HEK293 (cell line): ENCODE measurements at regions not wholly inside any gene's neighbourhood (a gene's known extent, or its start where the extent isn't known, plus 50 kb on each side); places are given as distances from the start of the nearest gene placed in this dataset.

ENCODE experiments used
- CTCF ChIA-PET: fragments of 350-600 bp; formaldehyde crosslinking; extraction: SDS; loops from one replicate; lab custom pipeline; 2021; ENCODE audit warnings: antibody characterized with exemption; lab: Yijun Ruan, JAX
- POLR2A ChIA-PET: fragments of 300-600 bp; formaldehyde crosslinking; extraction: SDS; loops from one replicate; lab custom pipeline; 2020; ENCODE audit warnings: antibody characterized with exemption, inconsistent platforms; lab: Yijun Ruan, JAX
- H3K27ac ChIP-seq: fragments of 200-500 bp; sonication (Bioruptor generic); 2 replicates; pipeline ENCODE4 v1.5.1; 2014; ENCODE audit warnings: low read depth, low read length, control low read depth, inconsistent platforms; ENCODE audit errors: extremely low read depth
- H3K36me3 ChIP-seq, 2 experiments: fragments of 200-500 bp in 1 of 2; sonication (Bioruptor generic) in 1 of 2; 1 replicate in 1 of 2; 2 replicates in 1 of 2; pipeline ENCODE4 v1.5.1; 2014 to 2017; ENCODE audit warnings: inconsistent platforms in 2 of 2, low read length in 2 of 2; ENCODE audit not compliant: control insufficient read depth in 2 of 2, insufficient read depth in 1 of 2
- H3K4me1 ChIP-seq: fragments of 200-500 bp; sonication (Bioruptor generic); 2 replicates; pipeline ENCODE4 v1.5.1; 2014; ENCODE audit warnings: mild to moderate bottlenecking, low read length, inconsistent platforms; ENCODE audit not compliant: control insufficient read depth, insufficient read depth
- H3K4me3 ChIP-seq: 2 replicates; pipeline ENCODE4 v1.5.1; 2011; ENCODE audit warnings: low read depth, mild to moderate bottlenecking, control low read depth, low read length, moderate library complexity
- H3K9me3 ChIP-seq: fragments of 200-500 bp; sonication (Bioruptor generic); 2 replicates; pipeline ENCODE4 v1.5.1; 2014; ENCODE audit warnings: low read depth, low read length, inconsistent platforms; ENCODE audit not compliant: control insufficient read depth, insufficient read depth
- HOXC10 ChIP-seq: sonication (generic); formaldehyde crosslinking; IDR thresholded peaks from 2 replicates; pipeline ENCODE4 v1.8.1; 2023; ENCODE audit warnings: mild to moderate bottlenecking, missing genetic modification reagents
- KLF7 ChIP-seq: fragments of 450-650 bp; formaldehyde crosslinking; IDR thresholded peaks from 2 replicates; pipeline ENCODE4 v1.5.1; 2016; ENCODE audit warnings: missing biosample characterization, missing genetic modification characterization, borderline replicate concordance
- KLF9 ChIP-seq: fragments of 450-650 bp; formaldehyde crosslinking; IDR thresholded peaks from 2 replicates; pipeline ENCODE4 v1.5.1; 2016; ENCODE audit warnings: missing biosample characterization, missing genetic modification characterization, low read depth
- SETDB1 ChIP-seq: IDR thresholded peaks from one replicate; pipeline ENCODE4 v1.6.1; 2017; ENCODE audit warnings: mild to moderate bottlenecking, low read length, moderate library complexity, mixed read lengths; ENCODE audit not compliant: insufficient read length
- TRIM28 ChIP-seq: IDR thresholded peaks from 2 replicates; pipeline ENCODE4 v1.6.1; 2011; ENCODE audit warnings: low read length, control low read depth, borderline replicate concordance
- WT1 ChIP-seq: fragments of 450-650 bp; formaldehyde crosslinking; IDR thresholded peaks from 2 replicates; pipeline ENCODE4 v1.5.1; 2016; ENCODE audit warnings: missing biosample characterization, missing genetic modification characterization
- ZBTB48 ChIP-seq: fragments of 450-650 bp; formaldehyde crosslinking; IDR thresholded peaks from 2 replicates; pipeline ENCODE4 v1.5.1; 2016; ENCODE audit warnings: missing biosample characterization, missing genetic modification characterization
- ZFHX2 ChIP-seq: fragments of 450-650 bp; formaldehyde crosslinking; conservative IDR thresholded peaks from 2 replicates; pipeline ENCODE4 v1.5.1; 2016; ENCODE audit warnings: missing biosample characterization, missing genetic modification characterization
- ZNF184 ChIP-seq: fragments of 450-650 bp; IDR thresholded peaks from 2 replicates; pipeline ENCODE4 v1.5.1; 2018; ENCODE audit warnings: missing biosample characterization, mild to moderate bottlenecking, missing genetic modification characterization
- ZNF202 ChIP-seq: fragments of 450-650 bp; formaldehyde crosslinking; IDR thresholded peaks from 2 replicates; pipeline ENCODE4 v1.5.1; 2016; ENCODE audit warnings: missing biosample characterization, missing genetic modification characterization, borderline replicate concordance
- ZNF558 ChIP-seq: fragments of 450-650 bp; formaldehyde crosslinking; IDR thresholded peaks from 2 replicates; pipeline ENCODE4 v1.5.1; 2016; ENCODE audit warnings: missing biosample characterization, missing genetic modification characterization
- ZNF585B ChIP-seq: fragments of 450-650 bp; formaldehyde crosslinking; IDR thresholded peaks from 2 replicates; pipeline ENCODE4 v1.5.1; 2016; ENCODE audit warnings: missing biosample characterization, missing genetic modification characterization
- ZNF830 ChIP-seq: fragments of 450-650 bp; IDR thresholded peaks from 2 replicates; pipeline ENCODE4 v1.5.0; 2018; ENCODE audit warnings: missing biosample characterization, missing genetic modification characterization, low read depth, mild to moderate bottlenecking, moderate library complexity
- TF ChIP-seq, protein P1 (sequence below): fragments of 450-650 bp; formaldehyde crosslinking; IDR thresholded peaks from 2 replicates; pipeline ENCODE4 v1.5.1; 2016; ENCODE audit warnings: missing biosample characterization, missing genetic modification characterization, borderline replicate concordance
- TF ChIP-seq, protein P2 (sequence below): fragments of 450-650 bp; formaldehyde crosslinking; IDR thresholded peaks from 2 replicates; pipeline ENCODE4 v1.5.1; 2016; ENCODE audit warnings: missing biosample characterization, missing genetic modification characterization
- TF ChIP-seq, protein P3 (sequence below): fragments of 450-650 bp; formaldehyde crosslinking; IDR thresholded peaks from 2 replicates; pipeline ENCODE4 v1.5.1; 2016; ENCODE audit warnings: missing biosample characterization, missing genetic modification characterization

DNA sequence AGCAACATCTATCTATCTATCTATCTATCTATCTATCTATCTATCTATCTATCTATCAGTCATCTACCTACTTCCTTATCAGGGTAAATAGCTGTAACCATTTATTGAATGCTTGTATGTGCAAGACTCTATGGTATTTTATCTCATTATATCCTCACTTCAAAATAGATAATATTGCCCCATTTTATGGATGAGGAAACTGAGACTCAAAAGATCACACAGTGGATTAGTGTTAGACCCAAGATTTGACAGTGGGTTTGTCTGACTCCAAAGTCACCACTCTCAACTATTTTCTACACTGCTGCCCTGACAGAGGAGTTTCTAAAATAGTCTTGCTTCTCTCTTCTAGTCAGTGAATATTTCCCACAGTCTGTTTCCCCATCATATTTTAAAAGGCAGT is 94.3 kb upstream of the NR3C1 start (continued):
- TF ChIP-seq, protein P1, sequence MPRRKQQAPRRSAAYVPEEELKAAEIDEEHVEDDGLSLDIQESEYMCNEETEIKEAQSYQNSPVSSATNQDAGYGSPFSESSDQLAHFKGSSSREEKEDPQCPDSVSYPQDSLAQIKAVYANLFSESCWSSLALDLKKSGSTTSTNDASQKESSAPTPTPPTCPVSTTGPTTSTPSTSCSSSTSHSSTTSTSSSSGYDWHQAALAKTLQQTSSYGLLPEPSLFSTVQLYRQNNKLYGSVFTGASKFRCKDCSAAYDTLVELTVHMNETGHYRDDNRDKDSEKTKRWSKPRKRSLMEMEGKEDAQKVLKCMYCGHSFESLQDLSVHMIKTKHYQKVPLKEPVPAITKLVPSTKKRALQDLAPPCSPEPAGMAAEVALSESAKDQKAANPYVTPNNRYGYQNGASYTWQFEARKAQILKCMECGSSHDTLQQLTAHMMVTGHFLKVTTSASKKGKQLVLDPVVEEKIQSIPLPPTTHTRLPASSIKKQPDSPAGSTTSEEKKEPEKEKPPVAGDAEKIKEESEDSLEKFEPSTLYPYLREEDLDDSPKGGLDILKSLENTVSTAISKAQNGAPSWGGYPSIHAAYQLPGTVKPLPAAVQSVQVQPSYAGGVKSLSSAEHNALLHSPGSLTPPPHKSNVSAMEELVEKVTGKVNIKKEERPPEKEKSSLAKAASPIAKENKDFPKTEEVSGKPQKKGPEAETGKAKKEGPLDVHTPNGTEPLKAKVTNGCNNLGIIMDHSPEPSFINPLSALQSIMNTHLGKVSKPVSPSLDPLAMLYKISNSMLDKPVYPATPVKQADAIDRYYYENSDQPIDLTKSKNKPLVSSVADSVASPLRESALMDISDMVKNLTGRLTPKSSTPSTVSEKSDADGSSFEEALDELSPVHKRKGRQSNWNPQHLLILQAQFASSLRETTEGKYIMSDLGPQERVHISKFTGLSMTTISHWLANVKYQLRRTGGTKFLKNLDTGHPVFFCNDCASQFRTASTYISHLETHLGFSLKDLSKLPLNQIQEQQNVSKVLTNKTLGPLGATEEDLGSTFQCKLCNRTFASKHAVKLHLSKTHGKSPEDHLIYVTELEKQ: no peak
- TF ChIP-seq ZNF558 (tag by site-specific recombination) (no peak), WT1 (tag by site-specific recombination) (no peak), ZFHX2 (tag by site-specific recombination) (no peak), KLF7 (tag by site-specific recombination) (no peak), KLF9 (tag by site-specific recombination) (no peak), ZNF184 (tag by site-specific recombination) (no peak), HOXC10 (no peak), TRIM28 (no peak), ZNF202 (tag by site-specific recombination) (no peak), ZNF830 (no peak), SETDB1 (no peak)
- TF ChIP-seq, protein P2, sequence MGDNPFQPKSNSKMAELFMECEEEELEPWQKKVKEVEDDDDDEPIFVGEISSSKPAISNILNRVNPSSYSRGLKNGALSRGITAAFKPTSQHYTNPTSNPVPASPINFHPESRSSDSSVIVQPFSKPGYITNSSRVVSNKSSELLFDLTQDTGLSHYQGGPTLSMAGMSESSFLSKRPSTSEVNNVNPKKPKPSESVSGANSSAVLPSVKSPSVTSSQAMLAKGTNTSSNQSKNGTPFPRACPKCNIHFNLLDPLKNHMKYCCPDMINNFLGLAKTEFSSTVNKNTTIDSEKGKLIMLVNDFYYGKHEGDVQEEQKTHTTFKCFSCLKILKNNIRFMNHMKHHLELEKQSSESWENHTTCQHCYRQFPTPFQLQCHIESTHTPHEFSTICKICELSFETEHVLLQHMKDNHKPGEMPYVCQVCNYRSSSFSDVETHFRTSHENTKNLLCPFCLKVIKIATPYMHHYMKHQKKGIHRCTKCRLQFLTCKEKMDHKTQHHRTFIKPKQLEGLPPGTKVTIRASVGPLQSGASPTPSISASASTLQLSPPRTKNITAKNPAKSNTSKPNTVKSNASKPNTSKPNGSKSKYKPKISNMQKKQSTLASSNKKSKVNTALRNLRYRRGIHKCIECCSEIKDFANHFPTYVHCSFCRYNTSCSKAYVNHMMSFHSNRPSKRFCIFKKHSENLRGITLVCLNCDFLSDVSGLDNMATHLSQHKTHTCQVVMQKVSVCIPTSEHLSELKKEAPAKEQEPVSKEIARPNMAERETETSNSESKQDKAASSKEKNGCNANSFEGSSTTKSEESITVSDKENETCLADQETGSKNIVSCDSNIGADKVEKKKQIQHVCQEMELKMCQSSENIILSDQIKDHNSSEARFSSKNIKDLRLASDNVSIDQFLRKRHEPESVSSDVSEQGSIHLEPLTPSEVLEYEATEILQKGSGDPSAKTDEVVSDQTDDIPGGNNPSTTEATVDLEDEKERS (tag by site-specific recombination): no peak
- TF ChIP-seq, protein P3, sequence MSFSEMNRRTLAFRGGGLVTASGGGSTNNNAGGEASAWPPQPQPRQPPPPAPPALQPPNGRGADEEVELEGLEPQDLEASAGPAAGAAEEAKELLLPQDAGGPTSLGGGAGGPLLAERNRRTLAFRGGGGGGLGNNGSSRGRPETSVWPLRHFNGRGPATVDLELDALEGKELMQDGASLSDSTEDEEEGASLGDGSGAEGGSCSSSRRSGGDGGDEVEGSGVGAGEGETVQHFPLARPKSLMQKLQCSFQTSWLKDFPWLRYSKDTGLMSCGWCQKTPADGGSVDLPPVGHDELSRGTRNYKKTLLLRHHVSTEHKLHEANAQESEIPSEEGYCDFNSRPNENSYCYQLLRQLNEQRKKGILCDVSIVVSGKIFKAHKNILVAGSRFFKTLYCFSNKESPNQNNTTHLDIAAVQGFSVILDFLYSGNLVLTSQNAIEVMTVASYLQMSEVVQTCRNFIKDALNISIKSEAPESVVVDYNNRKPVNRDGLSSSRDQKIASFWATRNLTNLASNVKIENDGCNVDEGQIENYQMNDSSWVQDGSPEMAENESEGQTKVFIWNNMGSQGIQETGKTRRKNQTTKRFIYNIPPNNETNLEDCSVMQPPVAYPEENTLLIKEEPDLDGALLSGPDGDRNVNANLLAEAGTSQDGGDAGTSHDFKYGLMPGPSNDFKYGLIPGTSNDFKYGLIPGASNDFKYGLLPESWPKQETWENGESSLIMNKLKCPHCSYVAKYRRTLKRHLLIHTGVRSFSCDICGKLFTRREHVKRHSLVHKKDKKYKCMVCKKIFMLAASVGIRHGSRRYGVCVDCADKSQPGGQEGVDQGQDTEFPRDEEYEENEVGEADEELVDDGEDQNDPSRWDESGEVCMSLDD (tag by site-specific recombination): no peak
- TF ChIP-seq, all 188 proteins: peak for 0

DNA sequence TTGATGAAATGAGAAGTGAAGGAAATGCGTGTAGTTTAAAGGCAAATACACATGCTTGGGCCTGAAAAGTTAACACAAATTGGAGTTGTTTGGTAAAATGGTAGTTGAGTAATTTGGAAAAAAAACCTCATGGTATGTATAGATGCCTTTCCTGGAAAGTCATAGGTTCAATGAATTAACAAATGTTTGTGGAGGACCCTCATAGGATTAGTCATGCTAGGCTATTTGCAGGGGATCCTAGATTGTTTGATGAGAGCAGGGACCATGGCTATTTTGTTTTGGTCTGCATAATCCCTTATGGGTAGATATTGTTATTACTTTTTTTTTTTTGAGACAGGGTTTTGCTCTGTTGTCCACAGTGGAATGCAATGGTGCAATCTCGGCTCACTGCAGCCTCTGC is 93.5 kb upstream of the NR3C1 start:
- TF ChIP-seq ZBTB48 (peak; percentile 31; the same call in 1 of the 2 replicates), ZNF585B (tag by site-specific recombination) (no peak)
- Histone ChIP-seq H3K4me1 (peaks cover 7% of the 10 kb centered on the region), H3K9me3 (no peaks in the 10 kb centered on the region), H3K36me3 (no peaks in the 10 kb centered on the region), H3K27ac (no peak overlapping the region), H3K4me3 (no peak overlapping the region)
- CTCF ChIA-PET: no interaction called here
- POLR2A ChIA-PET: no interaction called here
